ENCODE measurements at regions not wholly inside any gene's neighbourhood (a gene's known extent, or its start where the extent isn't known, plus 50 kb on each side); places are given as distances from the start of the nearest gene placed in this dataset.
"Not testable (repeated sequence)": the region's sequence is repeated elsewhere in the genome, so short reads cannot be mapped to it uniquely, and the experiment has no call there.

- Histone ChIP-seq H3K9me3 (ENCODE audit: insufficient read depth, low read depth, low read length) (no peaks in the 10 kb centered on the region), H3K4me3 (ENCODE audit: low read length, poor library complexity, severe bottlenecking) (no peak overlapping the region), H3K79me2 (ENCODE audit: insufficient read depth, low read length) (no peaks in the 10 kb centered on the region), H3K27me3 (ENCODE audit: insufficient read depth, low read length, poor library complexity, severe bottlenecking) (no peaks in the 10 kb centered on the region), H3F3A (ENCODE audit: low read depth) (no peaks in the 10 kb centered on the region), H2AFZ (ENCODE audit: low read length) (no peak overlapping the region), H3K9me2 (replicated peaks; ENCODE audit: low read depth, low read length) (no peaks in the 10 kb centered on the region), H4K20me1 (ENCODE audit: insufficient read depth, low read length, poor library complexity, severe bottlenecking) (no peaks in the 10 kb centered on the region), H3K36me3 (ENCODE audit: insufficient read depth, low read length) (no peaks in the 10 kb centered on the region), H3K4me1 (ENCODE audit: insufficient read depth, low read length, poor library complexity, severe bottlenecking) (no peaks in the 10 kb centered on the region), H3K9ac (ENCODE audit: low read depth, low read length, poor library complexity, severe bottlenecking) (no peak overlapping the region), H3K4me2 (ENCODE audit: low read depth, low read length, poor library complexity, severe bottlenecking) (no peak overlapping the region)
- no peak for TF ChIP-seq CTCF (conservative IDR thresholded peaks at IDR 0.05; ENCODE audit: low read length)
- no peak for TF ChIP-seq EZH2phosphoT487 (IDR thresholded peaks at IDR 0.05; ENCODE audit: borderline replicate concordance)
Measured at GRCh38 chr4:117702353-117702752, 331.9 kb upstream of the NDST3 start.

- H3F3A ChIP-seq (ENCODE audit: low read depth): no peaks in the 10 kb centered on the region
- H3K4me2 ChIP-seq (ENCODE audit: low read depth, low read length, poor library complexity, severe bottlenecking): no peak overlapping the region
- no peak overlapping the region for H2AFZ ChIP-seq (ENCODE audit: low read length)
- H4K20me1 ChIP-seq (ENCODE audit: insufficient read depth, low read length, poor library complexity, severe bottlenecking): no peaks in the 10 kb centered on the region
- H3K4me1 ChIP-seq (ENCODE audit: insufficient read depth, low read length, poor library complexity, severe bottlenecking): no peaks in the 10 kb centered on the region
- TF ChIP-seq EZH2phosphoT487 (IDR thresholded peaks at IDR 0.05; ENCODE audit: borderline replicate concordance) (no peak), CTCF (conservative IDR thresholded peaks at IDR 0.05; ENCODE audit: low read length) (no peak)
- H3K27me3 ChIP-seq (ENCODE audit: insufficient read depth, low read length, poor library complexity, severe bottlenecking): no peaks in the 10 kb centered on the region
- H3K36me3 ChIP-seq (ENCODE audit: insufficient read depth, low read length): no peaks in the 10 kb centered on the region
- H3K9me2 ChIP-seq (replicated peaks; ENCODE audit: low read depth, low read length): no peaks in the 10 kb centered on the region
- H3K4me3 ChIP-seq (ENCODE audit: low read length, poor library complexity, severe bottlenecking): no peak overlapping the region
- no peaks in the 10 kb centered on the region for H3K9me3 ChIP-seq (ENCODE audit: insufficient read depth, low read depth, low read length)
- H3K9ac ChIP-seq (ENCODE audit: low read depth, low read length, poor library complexity, severe bottlenecking): no peak overlapping the region
- H3K79me2 ChIP-seq (ENCODE audit: insufficient read depth, low read length): no peaks in the 10 kb centered on the region
Measured at GRCh38 chr4:117704721-117705120, 329.6 kb upstream of the NDST3 start.

- H2AFZ ChIP-seq (ENCODE audit: low read length): no peak overlapping the region
- H3K9ac ChIP-seq (ENCODE audit: low read depth, low read length, poor library complexity, severe bottlenecking): no peak overlapping the region
- no peaks in the 10 kb centered on the region for H3K27me3 ChIP-seq (ENCODE audit: insufficient read depth, low read length, poor library complexity, severe bottlenecking)
- H3K9me2 ChIP-seq (replicated peaks; ENCODE audit: low read depth, low read length): no peaks in the 10 kb centered on the region
- H3K4me1 ChIP-seq (ENCODE audit: insufficient read depth, low read length, poor library complexity, severe bottlenecking): no peaks in the 10 kb centered on the region
- H3K4me2 ChIP-seq (ENCODE audit: low read depth, low read length, poor library complexity, severe bottlenecking): no peak overlapping the region
- H3K4me3 ChIP-seq (ENCODE audit: low read length, poor library complexity, severe bottlenecking): no peak overlapping the region
- no peaks in the 10 kb centered on the region for H3F3A ChIP-seq (ENCODE audit: low read depth)
- no peaks in the 10 kb centered on the region for H3K79me2 ChIP-seq (ENCODE audit: insufficient read depth, low read length)
- TF ChIP-seq CTCF (conservative IDR thresholded peaks at IDR 0.05; ENCODE audit: low read length) (no peak), EZH2phosphoT487 (IDR thresholded peaks at IDR 0.05; ENCODE audit: borderline replicate concordance) (no peak)
- H3K36me3 ChIP-seq (ENCODE audit: insufficient read depth, low read length): no peaks in the 10 kb centered on the region
- H3K9me3 ChIP-seq (ENCODE audit: insufficient read depth, low read depth, low read length): no peaks in the 10 kb centered on the region
- H4K20me1 ChIP-seq (ENCODE audit: insufficient read depth, low read length, poor library complexity, severe bottlenecking): no peaks in the 10 kb centered on the region
Measured at GRCh38 chr4:117740736-117741135, 293.6 kb upstream of the NDST3 start.

- H3K9ac ChIP-seq (ENCODE audit: low read depth, low read length, poor library complexity, severe bottlenecking); H3K9me2 ChIP-seq (replicated peaks; ENCODE audit: low read depth, low read length); H3F3A ChIP-seq (ENCODE audit: low read depth); H4K20me1 ChIP-seq (ENCODE audit: insufficient read depth, low read length, poor library complexity, severe bottlenecking); H3K4me3 ChIP-seq (ENCODE audit: low read length, poor library complexity, severe bottlenecking); H3K4me1 ChIP-seq (ENCODE audit: insufficient read depth, low read length, poor library complexity, severe bottlenecking); H3K79me2 ChIP-seq (ENCODE audit: insufficient read depth, low read length); H2AFZ ChIP-seq (ENCODE audit: low read length); H3K36me3 ChIP-seq (ENCODE audit: insufficient read depth, low read length); H3K9me3 ChIP-seq (ENCODE audit: insufficient read depth, low read depth, low read length); H3K4me2 ChIP-seq (ENCODE audit: low read depth, low read length, poor library complexity, severe bottlenecking); H3K27me3 ChIP-seq (ENCODE audit: insufficient read depth, low read length, poor library complexity, severe bottlenecking): not testable (repeated sequence)
Measured at GRCh38 chr4:117745379-117745778, 288.9 kb upstream of the NDST3 start.
